K562 (cell line): ENCODE measurements at regions not wholly inside any gene's neighbourhood (a gene's known extent, or its start where the extent isn't known, plus 50 kb on each side); places are given as distances from the start of the nearest gene placed in this dataset.

Source experiments
- ARID4B ChIP-seq: sonication (generic); formaldehyde crosslinking; IDR thresholded peaks from 2 replicates; pipeline ENCODE4 v1.8.0; 2022; ENCODE audit warnings: mild to moderate bottlenecking, missing genetic modification reagents
- LEF1 ChIP-seq: fragments of 450-650 bp; IDR thresholded peaks from 2 replicates; pipeline ENCODE4 v1.6.1; 2016; ENCODE audit warnings: mild to moderate bottlenecking
- MEIS2 ChIP-seq: fragments of 450-650 bp; IDR thresholded peaks from 2 replicates; pipeline ENCODE4 v1.6.1; 2014; ENCODE audit warnings: mild to moderate bottlenecking; ENCODE audit not compliant: partially characterized antibody
- NR2C1 ChIP-seq, 2 experiments: fragments of 450-650 bp; IDR thresholded peaks; 2 replicates each; pipeline ENCODE4 v1.6.1; 2017; ENCODE audit warnings: mild to moderate bottlenecking in 2 of 2, antibody characterized with exemption in 1 of 2, inconsistent platforms in 1 of 2, missing compliant biosample characterization in 1 of 2, missing genetic modification characterization in 1 of 2
- NR3C1 ChIP-seq: sonication (generic); formaldehyde crosslinking; IDR thresholded peaks from 2 replicates; pipeline ENCODE4 v1.8.1; 2022; ENCODE audit warnings: missing genetic modification reagents
- ZBTB49 ChIP-seq: sonication (generic); formaldehyde crosslinking; IDR thresholded peaks from 2 replicates; pipeline ENCODE4 v1.8.0; 2022; ENCODE audit warnings: missing genetic modification reagents, mild to moderate bottlenecking, borderline replicate concordance
- ZNF12 ChIP-seq: sonication (generic); formaldehyde crosslinking; IDR thresholded peaks from 2 replicates; pipeline ENCODE4 v1.4.0; 2020; ENCODE audit warnings: mild to moderate bottlenecking, missing genetic modification reagents
- ZSCAN32 ChIP-seq: fragments of 450-650 bp; formaldehyde crosslinking; IDR thresholded peaks from 2 replicates; pipeline ENCODE4 v1.4.0; 2020; ENCODE audit warnings: mild to moderate bottlenecking, moderate library complexity
- TF ChIP-seq, protein P1 (sequence below): sonication (generic); formaldehyde crosslinking; IDR thresholded peaks from 2 replicates; pipeline ENCODE4 v1.4.0; 2020; ENCODE audit warnings: mild to moderate bottlenecking, missing genetic modification reagents
- TF ChIP-seq, protein P2 (sequence below): fragments of 250-450 bp; sonication (Bioruptor Pico); IDR thresholded peaks from 2 replicates; pipeline ENCODE4 v1.4.0; 2020; ENCODE audit warnings: mild to moderate bottlenecking
- TF ChIP-seq, protein P3 (sequence below): IDR thresholded peaks from 2 replicates; pipeline ENCODE4 v1.6.1; 2012; ENCODE audit warnings: low read depth, low read length, improper control_type of control experiment, borderline replicate concordance
- TF ChIP-seq, protein P4 (sequence below), 2 experiments: fragments of 450-650 bp in 1 of 2; sonication (generic) in 1 of 2; formaldehyde crosslinking; conservative IDR thresholded peaks; 2 replicates each; pipeline versions ENCODE4 v1.4.0 to v1.8.1; 2020 to 2022; ENCODE audit warnings: mild to moderate bottlenecking in 1 of 2, missing genetic modification reagents in 1 of 2

DNA sequence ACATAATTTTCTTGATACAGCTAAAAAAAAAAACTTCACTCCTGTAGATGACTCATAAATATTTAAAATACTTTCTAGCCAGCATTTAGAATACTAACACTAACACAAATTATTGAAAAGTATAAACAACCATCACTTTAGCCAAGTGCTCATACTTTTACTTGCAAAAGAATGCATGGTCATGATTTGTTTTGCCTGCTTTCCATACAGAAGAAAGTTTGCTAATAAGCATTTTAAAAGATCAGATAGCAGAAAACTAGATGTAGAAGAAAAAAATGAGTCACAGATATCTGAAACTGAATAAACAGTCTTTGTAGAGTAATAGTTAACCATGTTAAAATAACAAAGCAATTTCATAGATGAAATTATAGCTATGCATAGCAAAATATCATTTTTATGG is 2280.4 kb upstream of the PCDH20 start (continued):
- TF ChIP-seq ARID4B (CRISPR knock-in tag) (no peak), ZNF12 (CRISPR knock-in tag) (no peak), NR2C1 (IDR thresholded peaks at IDR 0.05) (no peak), NR2C1 (tag; IDR thresholded peaks at IDR 0.05) (no peak), ZBTB49 (CRISPR knock-in tag) (no peak), NR3C1 (CRISPR knock-in tag) (no peak), MEIS2 (no peak), ZSCAN32 (no peak), LEF1 (no peak)
- TF ChIP-seq, protein P1, sequence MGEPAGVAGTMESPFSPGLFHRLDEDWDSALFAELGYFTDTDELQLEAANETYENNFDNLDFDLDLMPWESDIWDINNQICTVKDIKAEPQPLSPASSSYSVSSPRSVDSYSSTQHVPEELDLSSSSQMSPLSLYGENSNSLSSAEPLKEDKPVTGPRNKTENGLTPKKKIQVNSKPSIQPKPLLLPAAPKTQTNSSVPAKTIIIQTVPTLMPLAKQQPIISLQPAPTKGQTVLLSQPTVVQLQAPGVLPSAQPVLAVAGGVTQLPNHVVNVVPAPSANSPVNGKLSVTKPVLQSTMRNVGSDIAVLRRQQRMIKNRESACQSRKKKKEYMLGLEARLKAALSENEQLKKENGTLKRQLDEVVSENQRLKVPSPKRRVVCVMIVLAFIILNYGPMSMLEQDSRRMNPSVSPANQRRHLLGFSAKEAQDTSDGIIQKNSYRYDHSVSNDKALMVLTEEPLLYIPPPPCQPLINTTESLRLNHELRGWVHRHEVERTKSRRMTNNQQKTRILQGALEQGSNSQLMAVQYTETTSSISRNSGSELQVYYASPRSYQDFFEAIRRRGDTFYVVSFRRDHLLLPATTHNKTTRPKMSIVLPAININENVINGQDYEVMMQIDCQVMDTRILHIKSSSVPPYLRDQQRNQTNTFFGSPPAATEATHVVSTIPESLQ (CRISPR knock-in tag) = no peak
- TF ChIP-seq, protein P2, sequence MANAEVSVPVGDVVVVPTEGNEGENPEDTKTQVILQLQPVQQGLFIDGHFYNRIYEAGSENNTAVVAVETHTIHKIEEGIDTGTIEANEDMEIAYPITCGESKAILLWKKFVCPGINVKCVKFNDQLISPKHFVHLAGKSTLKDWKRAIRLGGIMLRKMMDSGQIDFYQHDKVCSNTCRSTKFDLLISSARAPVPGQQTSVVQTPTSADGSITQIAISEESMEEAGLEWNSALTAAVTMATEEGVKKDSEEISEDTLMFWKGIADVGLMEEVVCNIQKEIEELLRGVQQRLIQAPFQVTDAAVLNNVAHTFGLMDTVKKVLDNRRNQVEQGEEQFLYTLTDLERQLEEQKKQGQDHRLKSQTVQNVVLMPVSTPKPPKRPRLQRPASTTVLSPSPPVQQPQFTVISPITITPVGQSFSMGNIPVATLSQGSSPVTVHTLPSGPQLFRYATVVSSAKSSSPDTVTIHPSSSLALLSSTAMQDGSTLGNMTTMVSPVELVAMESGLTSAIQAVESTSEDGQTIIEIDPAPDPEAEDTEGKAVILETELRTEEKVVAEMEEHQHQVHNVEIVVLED (CRISPR knock-in tag) = no peak
- TF ChIP-seq, protein P3, sequence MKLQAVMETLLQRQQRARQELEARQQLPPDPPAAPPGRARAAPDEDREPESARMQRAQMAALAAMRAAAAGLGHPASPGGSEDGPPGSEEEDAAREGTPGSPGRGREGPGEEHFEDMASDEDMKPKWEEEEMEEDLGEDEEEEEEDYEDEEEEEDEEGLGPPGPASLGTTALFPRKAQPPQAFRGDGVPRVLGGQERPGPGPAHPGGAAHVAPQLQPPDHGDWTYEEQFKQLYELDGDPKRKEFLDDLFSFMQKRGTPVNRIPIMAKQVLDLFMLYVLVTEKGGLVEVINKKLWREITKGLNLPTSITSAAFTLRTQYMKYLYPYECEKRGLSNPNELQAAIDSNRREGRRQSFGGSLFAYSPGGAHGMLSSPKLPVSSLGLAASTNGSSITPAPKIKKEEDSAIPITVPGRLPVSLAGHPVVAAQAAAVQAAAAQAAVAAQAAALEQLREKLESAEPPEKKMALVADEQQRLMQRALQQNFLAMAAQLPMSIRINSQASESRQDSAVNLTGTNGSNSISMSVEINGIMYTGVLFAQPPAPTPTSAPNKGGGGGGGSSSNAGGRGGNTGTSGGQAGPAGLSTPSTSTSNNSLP = no peak
- TF ChIP-seq, protein P4, sequence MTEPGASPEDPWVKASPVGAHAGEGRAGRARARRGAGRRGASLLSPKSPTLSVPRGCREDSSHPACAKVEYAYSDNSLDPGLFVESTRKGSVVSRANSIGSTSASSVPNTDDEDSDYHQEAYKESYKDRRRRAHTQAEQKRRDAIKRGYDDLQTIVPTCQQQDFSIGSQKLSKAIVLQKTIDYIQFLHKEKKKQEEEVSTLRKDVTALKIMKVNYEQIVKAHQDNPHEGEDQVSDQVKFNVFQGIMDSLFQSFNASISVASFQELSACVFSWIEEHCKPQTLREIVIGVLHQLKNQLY (CRISPR knock-in tag; conservative IDR thresholded peaks at IDR 0.05) = no peak
